Epithelial cell of proximal tubule (primary cell): ENCODE measurements at regions not wholly inside any gene's neighbourhood (a gene's known extent, or its start where the extent isn't known, plus 50 kb on each side); places are given as distances from the start of the nearest gene placed in this dataset.

Source experiments
- DNase-seq: peaks from one replicate; pipeline ENCODE4 v3.0.0-alpha.2; 2011; ENCODE audit warnings: low read depth
- H3K4me3 ChIP-seq: 2 replicates; pipeline ENCODE4 v1.5.1; 2011; ENCODE audit warnings: low read depth, mild to moderate bottlenecking, low read length
- CTCF ChIP-seq: conservative IDR thresholded peaks from 2 replicates; pipeline ENCODE4 v1.5.1; 2012; ENCODE audit warnings: low read depth, mild to moderate bottlenecking, low read length

- DNase-seq = no peak
- H3K4me3 ChIP-seq = no peak overlapping the region
- no peak for TF ChIP-seq CTCF
Observed at GRCh38 chr9:119810645-119811429, 441.6 kb upstream of the BRINP1 start.

- no peak overlapping the region for H3K4me3 ChIP-seq
- no peak for DNase-seq
- TF ChIP-seq CTCF = no peak
Observed at GRCh38 chr9:119803679-119804078, 434.4 kb upstream of the BRINP1 start.

- no peak for TF ChIP-seq CTCF
- no peak for DNase-seq
- H3K4me3 ChIP-seq = no peak overlapping the region
Observed at GRCh38 chr9:119802621-119803020, 433.4 kb upstream of the BRINP1 start.

- TF ChIP-seq CTCF = no peak
- DNase-seq = no peak
- H3K4me3 ChIP-seq = no peak overlapping the region
Observed at GRCh38 chr9:119802133-119802532, 432.9 kb upstream of the BRINP1 start.

GRCh38 chr9:119801311-119801710 lies 432.1 kb upstream of the BRINP1 start:
- DNase-seq = no peak
- H3K4me3 ChIP-seq = no peak overlapping the region
- no peak for TF ChIP-seq CTCF

GRCh38 chr9:119795395-119795794 lies 426.2 kb upstream of the BRINP1 start:
- no peak for TF ChIP-seq CTCF
- H3K4me3 ChIP-seq = no peak overlapping the region
- DNase-seq = no peak

- no peak for TF ChIP-seq CTCF
- no peak for DNase-seq
Observed at GRCh38 chr9:119794836-119795235, 425.6 kb upstream of the BRINP1 start.

More at GRCh38 chr9:119794836-119795235, 425.6 kb upstream of the BRINP1 start:
- no peak overlapping the region for H3K4me3 ChIP-seq
